ENCODE measurements at regions not wholly inside any gene's neighbourhood (a gene's known extent, or its start where the extent isn't known, plus 50 kb on each side); places are given as distances from the start of the nearest gene placed in this dataset.

- TF ChIP-seq POLR2A (IDR thresholded peaks at IDR 0.05): no peak
- no peak for TF ChIP-seq CTCF (IDR thresholded peaks at IDR 0.05)
- no peak for TF ChIP-seq POLR2AphosphoS5 (IDR thresholded peaks at IDR 0.05)
- no peak for TF ChIP-seq EP300 (IDR thresholded peaks at IDR 0.05)
Measured at GRCh38 chrX:86917959-86918358, 599.6 kb upstream of the KLHL4 start.

All from upper lobe of left lung (tissue), 4 donors.